Keratinocyte (primary cell): ENCODE measurements at regions not wholly inside any gene's neighbourhood (a gene's known extent, or its start where the extent isn't known, plus 50 kb on each side); places are given as distances from the start of the nearest gene placed in this dataset.

Experiments used
- CTCF ChIP-seq, 3 experiments: IDR thresholded peaks in 1 of 3; conservative IDR thresholded peaks in 1 of 3; optimal IDR thresholded peaks in 1 of 3; 2 replicates in 2 of 3; 3 replicates in 1 of 3; pipeline versions ENCODE3 to v1.5.1; 2011; ENCODE audit warnings: low read length in 3 of 3, mild to moderate bottlenecking in 3 of 3, moderate library complexity in 2 of 3, control low read depth in 1 of 3, inconsistent platforms in 1 of 3; ENCODE audit not compliant: insufficient read depth in 2 of 3; ENCODE audit errors: extremely low read depth in 1 of 3
- EZH2 ChIP-seq: IDR thresholded peaks from one replicate; pipeline ENCODE4 v1.6.1; 2012; ENCODE audit warnings: inconsistent platforms, mild to moderate bottlenecking, low read length, moderate library complexity

GRCh38 chr12:41736436-41736835, 408.2 kb downstream of the GXYLT1 start:
- TF ChIP-seq CTCF (optimal IDR thresholded peaks at IDR 0.05 in 1 of 3, IDR thresholded peaks at IDR 0.05 in 1 of 3, conservative IDR thresholded peaks at IDR 0.05 in 1 of 3; ENCODE audit: extremely low read depth in 1 of 3, insufficient read depth in 2 of 3, low read length in 3 of 3) = no peak
- TF ChIP-seq EZH2 = no peak
